ENCODE measurements at regions not wholly inside any gene's neighbourhood (a gene's known extent, or its start where the extent isn't known, plus 50 kb on each side); places are given as distances from the start of the nearest gene placed in this dataset.

GRCh38 chr10:118840776-118841468, 86.2 kb upstream of the CACUL1 start:
- TF ChIP-seq CTCF (IDR thresholded peaks at IDR 0.05; ENCODE audit: low read depth, low read length): no peak
- Histone ChIP-seq H3K36me3 (no peaks in the 10 kb centered on the region), H3K9me3 (ENCODE audit: low read depth) (no peaks in the 10 kb centered on the region), H3K27me3 (no peaks in the 10 kb centered on the region), H3K4me1 (ENCODE audit: low read depth) (no peaks in the 10 kb centered on the region), H3K27ac (no peak overlapping the region), H3K4me3 (no peak overlapping the region)
- DNase-seq (ENCODE audit: low read depth in 1 of 2, low spot score in 1 of 2): no peak

- no peak overlapping the region for H3K4me3 ChIP-seq
- DNase-seq (ENCODE audit: low read depth in 1 of 2, low spot score in 1 of 2): no peak
- no peaks in the 10 kb centered on the region for H3K4me1 ChIP-seq (ENCODE audit: low read depth)
- TF ChIP-seq CTCF (IDR thresholded peaks at IDR 0.05; ENCODE audit: low read depth, low read length): no peak
- no peaks in the 10 kb centered on the region for H3K27me3 ChIP-seq
- H3K27ac ChIP-seq: no peak overlapping the region
- no peaks in the 10 kb centered on the region for H3K36me3 ChIP-seq
- H3K9me3 ChIP-seq (ENCODE audit: low read depth): no peaks in the 10 kb centered on the region
Observed at GRCh38 chr10:118841881-118842605, 87.3 kb upstream of the CACUL1 start.

- DNase-seq (ENCODE audit: low read depth in 1 of 2, low spot score in 1 of 2): no peak
- TF ChIP-seq CTCF (IDR thresholded peaks at IDR 0.05; ENCODE audit: low read depth, low read length): no peak
Observed at GRCh38 chr10:118842843-118843624, 88.3 kb upstream of the CACUL1 start.

GRCh38 chr10:118843647-118844265, 89.0 kb upstream of the CACUL1 start:
- DNase-seq (ENCODE audit: low read depth in 1 of 2, low spot score in 1 of 2): no peak
- Histone ChIP-seq H3K4me1 (ENCODE audit: low read depth) (no peaks in the 10 kb centered on the region), H3K36me3 (no peaks in the 10 kb centered on the region), H3K27me3 (no peaks in the 10 kb centered on the region), H3K4me3 (no peak overlapping the region), H3K27ac (no peak overlapping the region), H3K9me3 (ENCODE audit: low read depth) (no peaks in the 10 kb centered on the region)
- no peak for TF ChIP-seq CTCF (IDR thresholded peaks at IDR 0.05; ENCODE audit: low read depth, low read length)

More at GRCh38 chr10:118842843-118843624, 88.3 kb upstream of the CACUL1 start:
- Histone ChIP-seq H3K27me3 (no peaks in the 10 kb centered on the region), H3K9me3 (ENCODE audit: low read depth) (no peaks in the 10 kb centered on the region), H3K4me3 (no peak overlapping the region), H3K4me1 (ENCODE audit: low read depth) (no peaks in the 10 kb centered on the region), H3K27ac (no peak overlapping the region), H3K36me3 (no peaks in the 10 kb centered on the region)

GRCh38 chr10:118844731-118845521, 90.2 kb upstream of the CACUL1 start:
- Histone ChIP-seq H3K9me3 (ENCODE audit: low read depth) (no peaks in the 10 kb centered on the region), H3K27ac (peak overlapping the region; percentile 21), H3K36me3 (no peaks in the 10 kb centered on the region), H3K4me3 (no peak overlapping the region), H3K4me1 (ENCODE audit: low read depth) (no peaks in the 10 kb centered on the region), H3K27me3 (no peaks in the 10 kb centered on the region)
- peak; percentile 21 to 52 for DNase-seq (ENCODE audit: low read depth in 1 of 2, low spot score in 1 of 2)
- TF ChIP-seq CTCF (IDR thresholded peaks at IDR 0.05; ENCODE audit: low read depth, low read length): no peak
